ENCODE measurements at regions not wholly inside any gene's neighbourhood (a gene's known extent, or its start where the extent isn't known, plus 50 kb on each side); places are given as distances from the start of the nearest gene placed in this dataset.

- Histone ChIP-seq H3K23ac (ENCODE audit: low read depth, low read length) (peak overlapping the region; percentile 30; the same call in 1 of the 2 replicates), H2BK120ac (ENCODE audit: low read depth, low read length) (peak overlapping the region; percentile 71), H2BK15ac (ENCODE audit: low read depth, low read length) (peak overlapping the region; percentile 83; the same call in 2 of the 3 replicates), H3K9ac (ENCODE audit: low read depth, low read length) (no peak overlapping the region), H4K91ac (ENCODE audit: insufficient read depth, low read depth, low read length) (peak overlapping the region; percentile 37), H3K27me3 (ENCODE audit: control insufficient read depth, insufficient read depth, low read length) (no peaks in the 10 kb centered on the region), H2BK20ac (ENCODE audit: low read depth, low read length) (peak overlapping the region; percentile 69; the same call in 1 of the 2 replicates), H2AK5ac (ENCODE audit: low read depth, low read length) (peak overlapping the region; percentile 52), H2AK9ac (replicated peaks; ENCODE audit: low read depth, low read length, poor library complexity) (no peak overlapping the region), H3K14ac (replicated peaks; ENCODE audit: low read depth, low read length) (peak overlapping the region; percentile 11; the same call in 1 of the 2 replicates), H3K9me3 (ENCODE audit: control insufficient read depth, insufficient read depth, low read length) (no peaks in the 10 kb centered on the region), H3K9me1 (ENCODE audit: insufficient read depth, low read length) (peaks cover 13% of the 10 kb centered on the region), H3K79me1 (ENCODE audit: low read depth in 1 of 2, low read length in 2 of 2) (peaks cover 33 to 70% of the 10 kb centered on the region in 2 experiments), H3K4me3 (ENCODE audit: insufficient read depth, low read depth, low read length) (no peak overlapping the region), H3K4me2 (ENCODE audit: low read depth, low read length) (no peak overlapping the region; the same call in 1 of the 2 replicates), H3K36me3 (ENCODE audit: control insufficient read depth, insufficient read depth, low read length) (peaks cover 1% of the 10 kb centered on the region; the same call in 1 of the 2 replicates), H2AFZ (replicated peaks; ENCODE audit: low read length, poor library complexity) (no peak overlapping the region), H3K27ac (ENCODE audit: insufficient read depth, low read length) (no peak overlapping the region), H3K4ac (ENCODE audit: low read depth, low read length) (peak overlapping the region; percentile 38; the same call in 1 of the 2 replicates), H2BK5ac (ENCODE audit: low read depth, low read length, poor library complexity, severe bottlenecking) (peak overlapping the region; percentile 85), H3K56ac (ENCODE audit: extremely low read depth, insufficient read depth, low read length) (no peak overlapping the region), H4K5ac (ENCODE audit: low read depth, low read length) (peak overlapping the region; percentile 58; the same call in 1 of the 2 replicates), H3K4me1 (ENCODE audit: control insufficient read depth, insufficient read depth, low read length) (peaks cover 7% of the 10 kb centered on the region), H4K8ac (ENCODE audit: low read depth in 2 of 2, low read length in 2 of 2) (peak overlapping the region; percentile 34 to 74; a peak in 2 of 4 replicates), H3K18ac (ENCODE audit: low read depth, low read length) (peak overlapping the region; percentile 31; the same call in 1 of the 2 replicates), H4K20me1 (ENCODE audit: insufficient read depth, low read length) (no peaks in the 10 kb centered on the region; the same call in 1 of the 2 replicates)
- 100% methylated on average over 3 of the region's 10 CpGs; no CpG with 5 or more reads in 1 of the 2 experiments for WGBS, 2 experiments (ENCODE audit: extremely low coverage in 2 of 2, insufficient read length in 1 of 2)
- POLR2A ChIA-PET (ENCODE audit: unreplicated experiment): no interaction called here
- ATAC-seq (ENCODE audit: low read depth): no peak
- dilution Hi-C loops (cut with HindIII; ENCODE audit: low sequenced_read_pairs, unreplicated experiment): no loop called here
- no peak for DNase-seq
- in situ Hi-C loops (cut with MboI; ENCODE audit: low sequenced_read_pairs): no loop called here
- no peak for TF ChIP-seq ELK1 (IDR thresholded peaks at IDR 0.05; ENCODE audit: borderline replicate concordance, low read depth, low read length)
- TF ChIP-seq SMC3 (IDR thresholded peaks at IDR 0.05; ENCODE audit: low read depth, low read length): no peak
- TF ChIP-seq NFE2L2 (IDR thresholded peaks at IDR 0.05; ENCODE audit: low read depth, low read length): no peak
- TF ChIP-seq CEBPB (IDR thresholded peaks at IDR 0.05; ENCODE audit: low read depth, low read length): peak; percentile 95
- no peak for TF ChIP-seq POLR2A (IDR thresholded peaks at IDR 0.05; ENCODE audit: low read depth, low read length)
- TF ChIP-seq MAFK (IDR thresholded peaks at IDR 0.05; ENCODE audit: low read depth, low read length): no peak
- no peak for TF ChIP-seq MAZ (IDR thresholded peaks at IDR 0.05; ENCODE audit: borderline replicate concordance, low read depth, low read length)
- TF ChIP-seq MXI1 (IDR thresholded peaks at IDR 0.05; ENCODE audit: borderline replicate concordance, low read depth, low read length): no peak
- CTCF ChIA-PET: interaction anchor here (1.1 kb wide), 1 partner anchor 263 kb away, joined by 4 read pairs; no protein-coding TSS in a partner anchor
- intact Hi-C loops (cut with micrococcal nuclease): loop anchor here (10.0 kb wide), 1 partner anchor 454 kb away; no protein-coding TSS in a partner anchor
- BruUV-seq (replicated peaks): no TSS peak
Measured at GRCh38 chr14:71588576-71589215, 343.5 kb upstream of the RGS6 start.
